ENCODE measurements at regions not wholly inside any gene's neighbourhood (a gene's known extent, or its start where the extent isn't known, plus 50 kb on each side); places are given as distances from the start of the nearest gene placed in this dataset.

DNA sequence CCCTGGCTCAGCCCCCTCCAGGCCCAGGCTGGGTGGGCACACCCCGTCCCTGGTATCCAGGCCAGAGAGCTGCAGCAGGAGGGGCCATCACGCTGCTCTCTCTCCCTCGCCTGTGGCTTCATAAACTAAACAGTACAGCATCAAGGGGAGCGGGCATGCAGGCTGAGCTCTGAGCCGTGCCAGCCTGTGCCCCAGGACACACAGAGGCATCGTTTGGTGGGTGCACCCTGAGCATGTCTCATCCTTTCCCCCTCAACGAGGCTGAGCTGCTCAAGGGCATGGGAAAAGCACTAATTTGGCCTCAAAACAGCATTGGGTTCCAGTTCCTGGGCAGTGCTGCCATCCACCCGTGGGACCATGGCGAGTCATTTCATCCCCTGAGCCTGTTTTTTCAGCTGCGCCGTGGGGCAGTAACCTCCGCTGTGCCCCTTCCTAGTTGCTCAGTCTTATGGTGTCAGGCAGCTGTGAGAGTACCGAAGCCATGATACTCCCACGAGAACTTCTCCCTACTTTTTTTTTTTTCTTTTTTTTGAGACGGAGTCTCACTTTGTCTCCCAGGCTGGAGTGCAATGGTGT lies 79.6 kb downstream of the CPN2 start:
- DNase-seq, result no peak
- no peaks in the 10 kb centered on the region for H3K36me3 Mint-ChIP-seq (ENCODE audit: low read depth)
- TF ChIP-seq, protein P1, sequence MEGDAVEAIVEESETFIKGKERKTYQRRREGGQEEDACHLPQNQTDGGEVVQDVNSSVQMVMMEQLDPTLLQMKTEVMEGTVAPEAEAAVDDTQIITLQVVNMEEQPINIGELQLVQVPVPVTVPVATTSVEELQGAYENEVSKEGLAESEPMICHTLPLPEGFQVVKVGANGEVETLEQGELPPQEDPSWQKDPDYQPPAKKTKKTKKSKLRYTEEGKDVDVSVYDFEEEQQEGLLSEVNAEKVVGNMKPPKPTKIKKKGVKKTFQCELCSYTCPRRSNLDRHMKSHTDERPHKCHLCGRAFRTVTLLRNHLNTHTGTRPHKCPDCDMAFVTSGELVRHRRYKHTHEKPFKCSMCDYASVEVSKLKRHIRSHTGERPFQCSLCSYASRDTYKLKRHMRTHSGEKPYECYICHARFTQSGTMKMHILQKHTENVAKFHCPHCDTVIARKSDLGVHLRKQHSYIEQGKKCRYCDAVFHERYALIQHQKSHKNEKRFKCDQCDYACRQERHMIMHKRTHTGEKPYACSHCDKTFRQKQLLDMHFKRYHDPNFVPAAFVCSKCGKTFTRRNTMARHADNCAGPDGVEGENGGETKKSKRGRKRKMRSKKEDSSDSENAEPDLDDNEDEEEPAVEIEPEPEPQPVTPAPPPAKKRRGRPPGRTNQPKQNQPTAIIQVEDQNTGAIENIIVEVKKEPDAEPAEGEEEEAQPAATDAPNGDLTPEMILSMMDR (IDR thresholded peaks at IDR 0.05), result no peak
- H3K4me1 Mint-ChIP-seq (ENCODE audit: low read depth), result peaks cover 11% of the 10 kb centered on the region; the same call in 1 of the 2 replicates
- H3K27ac Mint-ChIP-seq, result no peak overlapping the region
- 0 out of 2 replicates have a peak, but pooled peaks cover 3% of the 10 kb centered on the region for H3K9me3 Mint-ChIP-seq
- peaks cover 25% of the 10 kb centered on the region for H3K27me3 Mint-ChIP-seq (ENCODE audit: insufficient read depth)
- no peak overlapping the region for H3K4me3 Mint-ChIP-seq

DNA sequence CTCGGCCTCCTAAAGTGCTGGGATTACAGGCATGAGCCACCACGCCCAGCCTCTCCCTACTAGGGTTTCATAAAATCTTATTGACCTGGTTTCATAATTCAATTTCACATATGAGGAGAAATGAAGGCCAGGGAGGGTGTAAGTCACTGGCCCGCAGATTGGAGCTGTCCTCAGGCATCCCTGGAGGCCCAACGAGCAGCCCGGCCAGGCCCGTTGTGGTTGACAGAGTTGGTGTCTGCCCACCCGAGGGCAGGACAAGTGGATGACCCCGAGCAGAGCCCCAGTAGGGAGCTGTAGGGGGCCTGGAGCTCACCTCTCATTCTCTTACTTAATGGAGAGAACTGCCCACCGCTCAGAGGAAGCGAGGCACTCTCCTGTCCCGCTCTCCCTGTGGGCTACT lies 78.9 kb downstream of the CPN2 start:
- peaks cover 24% of the 10 kb centered on the region for H3K27me3 Mint-ChIP-seq (ENCODE audit: insufficient read depth)
- DNase-seq, result no peak
- H3K4me1 Mint-ChIP-seq (ENCODE audit: low read depth), result peaks cover 11% of the 10 kb centered on the region; the same call in 1 of the 2 replicates
- H3K27ac Mint-ChIP-seq, result no peak overlapping the region
- TF ChIP-seq, protein P1 (IDR thresholded peaks at IDR 0.05), result no peak
- no peak overlapping the region for H3K4me3 Mint-ChIP-seq
- H3K36me3 Mint-ChIP-seq (ENCODE audit: low read depth), result no peaks in the 10 kb centered on the region
- H3K9me3 Mint-ChIP-seq, result 0 out of 2 replicates have a peak, but pooled peaks cover 3% of the 10 kb centered on the region

DNA sequence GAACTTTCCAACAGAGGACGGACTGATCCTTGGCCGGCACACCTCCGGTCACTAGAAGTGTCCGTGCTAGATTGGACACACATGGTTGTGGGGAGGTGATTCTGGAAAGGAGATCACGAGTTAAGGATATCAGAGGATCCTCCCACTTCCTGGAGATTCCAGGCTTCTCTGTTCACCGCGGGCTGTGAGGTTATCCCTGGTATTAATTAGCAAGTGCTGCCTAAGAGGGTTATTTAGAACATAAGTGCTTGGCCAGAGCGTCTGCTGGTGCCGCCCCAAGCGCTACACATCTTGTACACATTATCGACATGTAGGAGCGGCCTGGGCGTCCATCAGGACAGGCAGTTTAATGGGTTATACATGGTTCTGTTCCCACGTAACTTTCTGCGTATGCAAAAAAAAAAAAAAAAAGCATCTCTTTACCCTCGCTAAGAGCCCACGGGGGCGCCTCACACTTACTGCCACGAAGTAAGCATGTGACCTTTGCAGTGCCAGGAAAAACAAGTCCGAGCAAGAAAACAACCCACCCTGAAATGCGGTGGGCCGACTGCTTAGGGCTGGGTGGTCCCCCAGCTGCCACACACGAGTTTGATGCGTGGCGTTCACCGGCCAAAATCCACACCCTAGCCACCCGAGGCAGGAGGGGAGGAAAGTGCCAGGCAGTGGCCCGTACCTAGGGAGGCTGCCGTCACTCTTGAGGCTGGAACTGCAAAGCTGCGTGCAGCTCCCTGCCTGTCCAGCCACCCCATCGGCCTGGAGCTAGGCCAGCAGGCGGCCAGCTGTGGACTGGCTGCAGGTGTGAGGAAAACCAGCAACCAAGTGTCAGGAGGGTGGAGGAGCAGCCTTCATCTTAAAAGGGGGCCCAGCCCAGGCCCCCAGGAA lies 78.0 kb downstream of the CPN2 start:
- Mint-ChIP-seq H3K4me3 (no peak overlapping the region), H3K4me1 (ENCODE audit: low read depth) (peaks cover 11% of the 10 kb centered on the region; the same call in 1 of the 2 replicates), H3K27me3 (ENCODE audit: insufficient read depth) (peaks cover 27% of the 10 kb centered on the region), H3K9me3 (0 out of 2 replicates have a peak, but pooled peaks cover 3% of the 10 kb centered on the region), H3K36me3 (ENCODE audit: low read depth) (no peaks in the 10 kb centered on the region), H3K27ac (no peak overlapping the region)
- TF ChIP-seq, protein P1 (IDR thresholded peaks at IDR 0.05), result no peak
- no peak for DNase-seq

DNA sequence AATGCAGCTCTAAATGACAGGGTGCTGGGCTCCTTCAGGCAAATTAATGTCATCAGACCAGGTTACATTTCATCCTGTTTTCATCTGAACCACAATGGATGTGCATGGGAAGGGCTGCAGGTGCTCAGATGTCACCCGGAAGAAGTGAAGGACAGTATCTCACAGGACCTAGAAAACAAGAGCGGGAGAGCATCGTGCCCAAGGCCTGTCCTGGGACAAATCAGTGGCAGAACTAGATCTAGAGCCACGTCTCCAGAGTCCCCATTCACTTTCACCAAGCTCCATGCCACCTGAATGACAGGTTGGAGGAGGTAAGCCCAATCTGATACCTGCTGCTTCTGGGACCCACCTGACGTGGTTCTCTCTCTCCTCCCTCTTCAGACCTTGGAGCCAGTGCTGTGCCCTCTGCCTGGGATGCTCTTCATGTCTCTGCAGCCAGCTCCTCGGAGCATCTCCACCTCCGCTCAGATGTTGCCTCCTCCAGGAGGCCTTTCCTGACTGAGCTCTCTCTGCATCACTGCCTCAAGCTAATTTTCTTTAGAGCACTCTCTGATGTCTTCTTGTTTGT lies 77.3 kb downstream of the CPN2 start:
- Mint-ChIP-seq H3K4me1 (ENCODE audit: low read depth) (peaks cover 11% of the 10 kb centered on the region; the same call in 1 of the 2 replicates), H3K36me3 (ENCODE audit: low read depth) (no peaks in the 10 kb centered on the region), H3K9me3 (0 out of 2 replicates have a peak, but pooled peaks cover 3% of the 10 kb centered on the region), H3K27me3 (ENCODE audit: insufficient read depth) (peaks cover 23% of the 10 kb centered on the region), H3K27ac (no peak overlapping the region), H3K4me3 (no peak overlapping the region)
- DNase-seq, result no peak
- TF ChIP-seq, protein P1 (IDR thresholded peaks at IDR 0.05), result no peak

DNA sequence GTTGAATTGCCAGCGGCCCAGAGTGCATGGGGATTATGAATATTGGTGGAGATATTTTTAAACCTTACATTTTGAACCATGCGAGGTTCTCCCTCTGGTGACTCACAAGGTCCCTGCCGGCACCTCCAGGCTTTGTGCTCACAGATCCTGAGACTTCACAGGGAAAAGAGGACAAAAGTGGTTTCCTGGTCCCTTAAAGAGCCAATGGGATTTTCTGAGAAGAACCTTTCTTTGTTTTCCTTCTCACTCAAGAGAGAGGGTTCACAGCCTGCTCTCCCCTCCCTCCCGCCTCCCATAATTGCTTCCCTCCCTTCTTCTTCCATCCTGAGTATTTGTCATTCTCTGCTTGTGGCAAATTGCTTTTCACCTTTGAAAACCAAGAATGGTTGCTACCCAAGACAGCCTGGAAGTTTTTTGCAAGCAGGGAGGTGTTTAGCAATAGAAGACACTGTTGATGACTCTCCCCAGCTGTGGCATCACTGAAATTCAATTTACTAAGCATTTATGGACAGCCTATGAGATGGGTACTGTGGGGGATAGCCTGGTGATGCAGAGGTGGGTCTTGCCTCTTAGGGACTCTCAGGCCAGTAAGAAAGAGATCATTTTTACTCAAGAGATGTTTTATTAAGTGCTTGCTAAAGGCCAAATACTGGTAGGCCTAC lies 76.6 kb downstream of the CPN2 start:
- Mint-ChIP-seq H3K4me1 (ENCODE audit: low read depth) (peaks cover 11% of the 10 kb centered on the region; the same call in 1 of the 2 replicates), H3K4me3 (no peak overlapping the region), H3K27ac (no peak overlapping the region), H3K9me3 (0 out of 2 replicates have a peak, but pooled peaks cover 3% of the 10 kb centered on the region), H3K27me3 (ENCODE audit: insufficient read depth) (peaks cover 23% of the 10 kb centered on the region), H3K36me3 (ENCODE audit: low read depth) (no peaks in the 10 kb centered on the region)
- no peak for DNase-seq
- TF ChIP-seq, protein P1 (IDR thresholded peaks at IDR 0.05), result no peak
